T-helper 1 cell treated with Interleukin-12 subunit alpha and Interleukin-12 subunit beta and Interleukin-4 antibody, amounts not matched to agents 30 ng/mL and 1 ng/mL, for 36 hours (primary cell): ENCODE measurements at regions not wholly inside any gene's neighbourhood (a gene's known extent, or its start where the extent isn't known, plus 50 kb on each side); places are given as distances from the start of the nearest gene placed in this dataset.
"Not testable (repeated sequence)": the region's sequence is repeated elsewhere in the genome, so short reads cannot be mapped to it uniquely, and the experiment has no call there.

Source experiments
- intact Hi-C: fragments of 100-400 bp; cut with micrococcal nuclease; formaldehyde crosslinking; loops from one replicate; pipeline ENCODE4 v1.15.1; 2024

DNA sequence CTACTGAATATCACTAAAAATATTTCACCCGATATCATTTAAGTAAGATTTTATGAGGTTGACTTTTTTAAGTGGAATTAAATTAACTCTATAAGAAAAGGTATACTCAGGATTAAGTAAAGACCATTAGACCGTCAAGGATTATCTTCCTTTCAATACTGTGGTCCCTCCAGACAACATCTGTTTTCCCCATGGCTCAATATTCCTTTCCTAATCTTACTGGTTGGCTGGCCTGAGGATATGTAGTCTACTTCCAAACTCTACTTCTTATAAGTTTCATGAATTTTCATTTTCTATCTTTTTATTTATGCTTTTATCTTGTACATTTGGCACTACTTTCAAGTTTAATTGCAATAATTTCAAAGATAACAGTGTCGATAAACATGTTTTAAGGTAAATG is 725.4 kb downstream of the PCDH7 start:
- intact Hi-C loops, result no loop called here

DNA sequence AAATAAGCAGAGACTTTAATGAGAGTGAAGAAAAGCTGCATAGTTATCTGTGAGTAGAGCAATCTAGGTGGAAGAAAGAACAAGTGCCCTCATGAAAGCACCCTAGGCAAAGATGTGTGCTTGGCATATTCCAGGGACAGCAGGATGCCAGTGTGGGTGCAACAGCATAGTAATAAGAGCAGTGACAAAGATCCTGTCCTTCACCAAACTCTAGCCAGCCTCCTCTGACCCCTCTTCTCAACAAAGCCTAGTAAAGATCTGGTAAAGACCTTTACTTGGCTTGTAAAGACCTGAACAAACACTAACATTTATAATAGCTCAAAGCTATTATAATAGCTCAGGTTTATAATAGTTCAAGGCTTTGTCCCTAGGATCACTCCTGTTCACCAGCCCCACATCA is 735.4 kb downstream of the PCDH7 start:
- intact Hi-C loops, result no loop called here

DNA sequence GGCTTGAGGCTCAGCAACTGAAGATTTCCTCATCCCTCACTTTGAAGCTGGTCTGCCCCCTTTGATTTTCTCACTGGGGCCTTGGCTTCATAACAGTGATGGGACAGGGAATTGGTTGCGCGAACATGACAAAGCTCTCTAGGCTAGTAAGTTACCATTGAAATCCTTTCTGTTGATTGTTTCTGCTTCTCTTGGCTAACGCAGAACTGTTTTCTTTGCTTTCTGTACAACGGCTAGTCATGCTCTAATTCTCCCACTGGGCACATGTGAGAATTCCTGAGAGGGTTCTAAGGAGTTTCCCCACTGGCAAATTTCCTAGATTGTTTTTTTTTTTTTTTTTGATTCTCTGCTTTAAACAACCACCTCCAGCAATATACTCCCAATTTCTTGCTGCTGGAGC is 738.6 kb downstream of the PCDH7 start:
- intact Hi-C loops, result no loop called here

DNA sequence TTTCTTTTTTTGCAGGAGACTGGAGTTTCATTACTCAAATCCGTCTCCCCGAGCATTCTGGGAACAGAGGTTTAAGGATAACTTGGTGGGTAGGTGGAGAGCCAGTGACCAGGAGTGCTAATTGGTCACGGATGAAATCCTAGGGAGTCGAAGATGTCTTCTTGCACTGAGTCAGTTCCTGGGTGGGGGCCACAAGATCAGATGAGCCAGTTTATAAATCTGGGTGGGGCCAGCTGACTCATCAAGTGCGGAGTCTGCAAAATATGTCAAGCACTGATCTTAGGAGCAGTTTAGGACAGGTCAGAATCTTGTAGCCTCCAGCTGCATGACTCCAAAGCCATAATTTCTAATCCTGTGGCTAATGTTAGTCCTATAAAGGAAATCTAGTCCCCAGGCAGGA is 741.3 kb downstream of the PCDH7 start:
- intact Hi-C loops, result no loop called here

DNA sequence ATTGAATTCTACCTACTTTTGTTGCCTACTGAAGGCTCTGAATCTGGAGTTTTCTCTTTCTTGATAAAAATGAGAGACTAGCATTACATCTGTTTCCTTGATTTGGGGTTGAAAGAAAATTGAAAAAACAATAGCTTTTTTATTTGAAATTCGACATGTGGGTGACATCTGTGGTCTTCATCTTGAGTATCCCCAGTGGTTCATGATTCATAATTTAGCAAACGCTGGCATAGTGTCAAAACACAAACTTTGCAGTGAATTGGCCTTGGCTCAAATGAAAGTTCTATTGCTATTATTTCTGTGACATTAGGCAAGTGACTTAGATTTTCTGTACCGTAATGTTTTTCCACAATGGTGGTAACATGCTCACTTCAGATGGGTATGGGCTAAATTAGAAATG is 747.6 kb downstream of the PCDH7 start:
- intact Hi-C loops, result no loop called here

DNA sequence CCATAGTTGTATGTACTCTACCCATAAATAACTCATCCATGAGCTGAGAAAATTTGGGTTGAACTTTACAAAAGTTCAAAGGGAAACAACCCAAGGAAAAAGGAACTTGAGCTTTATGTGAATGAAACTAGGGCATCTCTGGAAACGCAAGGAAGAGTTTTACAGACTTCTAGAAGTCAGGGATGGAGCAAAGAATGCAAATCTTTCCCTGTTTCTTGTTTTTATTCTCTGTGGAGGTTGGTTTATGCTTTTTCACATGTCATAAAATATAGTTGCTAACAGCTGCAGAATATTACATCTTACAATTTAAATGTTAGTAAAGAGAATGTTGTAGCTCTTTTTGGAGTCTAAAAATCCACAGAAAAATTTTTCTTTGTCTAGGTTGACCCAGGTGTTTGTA is 754.1 kb downstream of the PCDH7 start:
- intact Hi-C loops, result no loop called here

DNA sequence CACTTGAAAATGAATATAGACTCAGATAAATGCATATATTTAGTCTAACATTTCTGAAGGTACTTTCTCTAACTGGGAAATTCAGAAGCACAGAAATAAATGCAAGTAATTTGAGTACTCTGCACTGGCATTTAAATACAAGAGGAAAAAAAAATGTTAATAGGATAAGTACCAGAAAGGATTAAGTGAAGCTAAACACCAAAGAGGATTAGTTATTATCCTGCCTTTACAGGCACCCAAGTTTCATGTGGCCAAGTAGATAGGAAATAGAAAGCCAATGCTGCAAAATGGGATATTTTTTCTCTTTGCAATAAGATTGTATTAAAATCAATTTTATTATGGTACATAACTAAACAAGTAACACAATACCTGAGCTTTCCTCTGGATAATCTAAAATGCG is 762.5 kb downstream of the PCDH7 start:
- intact Hi-C loops, result no loop called here

DNA sequence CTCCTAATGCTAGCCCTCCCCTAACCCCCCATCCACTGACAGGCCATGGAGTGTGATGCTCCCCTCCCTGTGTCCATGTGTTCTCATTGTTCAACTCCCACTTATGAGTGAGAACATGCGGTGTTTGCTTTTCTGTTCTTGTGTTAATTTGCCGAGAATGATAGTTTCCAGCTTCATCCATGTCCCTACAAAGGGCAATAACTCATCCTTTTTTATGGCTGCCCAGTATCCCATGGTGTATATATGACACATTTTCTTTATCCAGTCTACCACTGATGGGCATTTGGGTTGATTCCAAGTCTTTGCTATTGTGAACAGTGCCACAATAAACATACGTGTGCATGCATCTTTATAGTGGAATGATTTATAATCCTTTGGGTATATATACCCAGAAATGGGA is 779.0 kb downstream of the PCDH7 start:
- intact Hi-C loops, result not testable (repeated sequence)

DNA sequence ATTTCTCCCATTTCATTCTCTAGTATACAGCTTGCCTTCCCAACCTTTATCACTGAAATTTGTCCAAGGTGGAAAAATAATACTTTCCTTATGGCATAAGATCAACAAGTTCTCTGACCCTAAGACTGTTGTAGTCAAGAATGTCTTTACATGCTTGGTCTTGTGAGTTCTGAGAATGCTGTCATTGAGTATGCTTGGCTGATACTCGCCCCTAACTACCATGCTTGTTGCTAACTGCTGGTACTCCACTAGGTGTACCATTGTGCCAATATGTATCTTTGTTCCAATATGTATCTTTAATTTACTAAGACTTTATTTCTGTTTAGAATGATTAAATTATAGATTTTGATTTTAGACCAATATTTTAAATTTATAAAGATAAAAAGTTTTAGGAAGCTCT is 796.4 kb downstream of the PCDH7 start:
- intact Hi-C loops, result no loop called here

DNA sequence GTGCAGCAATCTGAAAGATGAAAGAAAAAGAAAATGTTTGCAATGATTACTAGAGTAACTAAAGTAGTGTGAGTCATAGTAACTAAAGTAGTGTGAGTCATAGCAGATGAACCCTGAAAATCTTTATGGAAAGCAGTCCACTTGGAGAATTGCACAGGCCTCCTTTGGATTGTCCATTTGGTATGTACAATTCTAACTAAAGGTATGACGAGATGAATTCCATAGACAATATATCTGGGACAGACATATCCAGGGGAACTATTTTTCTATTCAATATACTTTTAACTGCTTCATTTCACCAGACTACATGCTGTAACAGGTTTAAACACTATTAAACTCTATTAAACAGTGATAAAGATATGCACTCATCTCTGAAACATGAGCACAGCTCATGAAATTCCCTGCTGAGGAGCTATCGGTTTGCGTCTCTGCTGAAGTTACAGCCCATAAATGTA is 798.7 kb downstream of the PCDH7 start:
- intact Hi-C loops, result no loop called here

DNA sequence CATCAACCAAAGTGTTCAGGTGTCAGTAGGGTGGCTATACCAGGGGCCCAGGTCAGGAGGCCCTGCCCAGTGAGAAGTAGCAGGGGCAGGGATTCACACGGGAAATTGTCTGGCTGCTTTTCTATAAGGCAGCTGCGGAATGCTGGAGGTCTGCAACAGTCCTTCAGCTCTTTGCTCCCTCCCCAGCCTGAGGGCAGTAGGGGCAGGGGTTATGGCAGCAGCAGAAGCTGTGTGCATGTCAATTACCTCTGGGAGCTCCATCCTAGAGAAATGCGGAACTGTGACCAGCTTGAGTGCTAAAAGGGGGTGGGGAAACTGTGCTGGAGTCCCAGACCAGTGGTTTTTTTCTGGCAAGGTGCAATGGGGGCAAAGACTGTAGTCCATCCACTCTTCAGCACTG is 810.4 kb downstream of the PCDH7 start:
- intact Hi-C loops, result no loop called here

DNA sequence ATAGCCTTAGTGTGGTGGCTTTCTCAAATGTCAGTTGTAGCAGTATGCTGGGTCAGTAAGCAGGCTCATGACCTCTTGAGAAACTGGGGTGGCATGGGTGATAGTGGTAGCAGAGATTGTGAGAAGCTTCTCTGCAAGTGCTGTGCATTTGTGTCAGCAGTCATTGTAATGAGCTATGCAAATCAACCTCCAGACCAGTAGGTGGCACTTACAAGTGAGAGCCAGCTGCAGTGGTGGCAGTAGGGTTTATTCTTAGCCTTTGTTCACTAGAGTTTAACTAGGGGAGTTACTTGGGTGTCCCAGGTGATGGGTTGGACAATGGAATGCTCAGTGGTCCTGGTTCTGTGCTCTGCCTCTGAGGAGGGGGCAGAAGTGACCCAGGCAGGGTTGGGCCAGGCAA is 818.7 kb downstream of the PCDH7 start:
- intact Hi-C loops, result no loop called here

DNA sequence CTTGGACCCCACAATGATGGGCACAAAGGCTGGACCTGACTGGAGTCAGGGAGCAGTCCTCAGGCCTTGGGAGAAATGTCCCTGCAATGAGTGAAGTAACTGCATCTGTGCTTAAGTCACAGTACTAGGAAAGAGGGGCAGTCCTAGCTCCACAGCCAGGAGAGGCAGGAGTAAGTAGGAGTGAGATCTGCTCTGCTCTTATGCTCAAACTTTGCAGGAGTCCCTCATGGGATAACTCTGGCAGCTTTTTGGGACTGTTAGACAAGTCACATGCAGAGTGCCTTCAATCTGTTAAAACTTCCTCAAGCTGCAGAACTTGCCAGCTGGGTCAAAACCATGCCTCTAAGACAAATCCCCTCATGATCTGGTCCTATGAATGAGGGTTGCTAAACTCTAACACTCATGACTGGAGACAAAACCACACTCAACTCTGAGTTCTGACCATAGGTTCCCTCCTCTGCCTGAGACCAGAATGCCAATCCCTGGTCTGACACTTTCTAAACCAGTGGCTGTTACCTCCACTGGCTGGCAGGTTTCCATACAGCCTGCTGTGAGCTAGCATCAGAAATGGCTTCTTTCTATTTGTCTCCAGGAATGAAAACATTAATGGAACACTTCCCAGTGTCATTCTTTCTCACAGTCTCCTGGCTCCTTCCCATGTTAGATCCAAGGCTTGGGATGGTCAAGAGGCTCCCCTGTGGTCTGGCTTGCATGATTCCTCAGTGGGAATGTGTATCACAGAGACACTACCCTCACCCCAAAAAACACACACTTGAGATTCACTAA is 819.3 kb downstream of the PCDH7 start:
- intact Hi-C loops, result no loop called here

DNA sequence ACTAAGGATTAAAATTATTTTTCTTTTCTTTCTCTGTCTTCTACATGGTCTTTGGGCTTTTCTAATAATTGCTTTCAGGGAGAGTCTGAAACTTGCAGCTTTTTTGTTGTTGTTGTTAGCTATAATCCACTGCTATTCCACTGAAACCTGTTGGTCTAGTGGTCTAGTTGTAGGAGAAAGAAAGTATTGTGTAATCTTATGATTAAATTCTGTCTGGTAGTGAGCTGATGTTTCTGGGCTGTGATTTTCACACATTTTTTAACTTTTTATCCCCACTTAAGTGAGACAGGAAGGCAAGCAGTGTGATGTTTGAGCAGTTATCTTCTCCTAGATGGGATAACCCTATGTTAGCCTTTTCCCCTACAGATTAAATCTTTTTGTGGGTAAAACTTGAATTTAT is 825.2 kb downstream of the PCDH7 start:
- intact Hi-C loops, result no loop called here

DNA sequence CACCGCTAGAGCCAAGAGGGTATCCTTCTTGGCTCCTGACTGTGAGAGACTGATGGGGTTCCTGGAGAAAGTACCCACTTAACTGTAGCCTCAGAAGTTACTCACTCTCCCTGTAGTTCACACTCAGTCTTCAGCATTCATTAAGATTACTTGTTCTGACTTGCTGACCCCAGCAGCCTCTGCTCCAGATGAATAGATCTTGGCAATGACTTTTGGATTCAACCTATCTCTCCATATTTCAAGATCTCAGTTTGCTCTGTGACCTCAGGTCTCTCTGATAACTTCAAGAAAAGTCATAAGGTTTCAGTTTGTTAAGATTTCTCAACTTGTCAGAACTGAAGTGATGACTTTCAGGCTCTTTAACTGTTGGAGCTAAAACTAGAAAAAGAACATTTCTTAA is 825.6 kb downstream of the PCDH7 start:
- intact Hi-C loops, result no loop called here

DNA sequence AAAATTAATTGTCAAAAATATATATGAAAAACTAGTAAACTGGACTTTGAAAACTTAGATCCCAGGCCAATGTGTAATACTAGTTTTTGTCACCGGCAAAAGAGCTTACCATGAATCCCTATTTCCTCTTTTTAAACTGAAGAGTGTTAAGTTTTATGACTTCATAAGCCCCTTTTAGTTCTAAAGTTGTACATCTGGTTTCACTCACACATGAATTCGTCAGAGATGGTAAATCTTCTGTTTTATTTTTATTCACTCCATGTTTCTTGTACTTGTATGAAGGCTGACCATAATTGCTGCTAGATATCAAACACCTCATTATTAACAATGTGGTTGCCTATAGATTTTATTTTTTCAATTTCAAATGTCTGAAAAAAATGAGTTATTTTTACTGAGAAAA is 827.9 kb downstream of the PCDH7 start:
- intact Hi-C loops, result no loop called here

DNA sequence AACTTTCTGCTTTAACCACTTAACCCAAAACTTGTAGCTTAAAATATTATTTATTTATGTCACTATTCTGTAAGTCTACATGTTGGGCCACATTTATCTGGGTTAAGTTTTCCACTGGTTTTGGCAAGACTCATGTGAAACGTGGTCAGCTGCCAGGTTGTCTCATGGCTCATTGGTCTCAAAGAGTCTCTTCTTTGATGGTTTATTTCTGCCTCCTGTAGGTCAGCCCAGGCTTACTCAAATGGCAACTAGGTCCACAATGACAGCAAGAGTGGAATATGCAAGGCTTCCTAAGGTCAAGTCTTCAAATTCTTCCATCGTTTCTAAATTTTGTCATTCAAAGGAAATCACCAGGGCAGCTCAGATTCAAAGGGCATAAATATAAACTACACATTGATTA is 828.7 kb downstream of the PCDH7 start:
- intact Hi-C loops, result no loop called here

DNA sequence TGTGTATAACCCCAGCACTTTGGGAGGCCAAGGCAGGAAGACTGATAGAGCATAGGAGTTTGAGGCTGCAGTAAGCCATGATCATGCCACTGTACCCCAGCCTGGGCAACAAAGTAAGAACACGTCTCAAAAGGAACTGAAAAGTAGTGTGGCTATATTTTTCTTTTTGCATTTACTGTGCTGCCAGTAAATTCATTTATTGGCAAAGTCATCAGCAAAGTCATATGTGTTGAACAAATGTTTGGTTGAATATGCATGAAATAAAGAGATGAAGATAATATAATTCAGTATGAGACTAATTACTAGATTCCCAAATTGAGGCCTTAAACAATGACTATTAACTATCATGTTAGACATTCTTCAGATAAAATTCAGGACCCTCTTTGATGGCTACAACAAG is 829.1 kb downstream of the PCDH7 start:
- intact Hi-C loops, result no loop called here

DNA sequence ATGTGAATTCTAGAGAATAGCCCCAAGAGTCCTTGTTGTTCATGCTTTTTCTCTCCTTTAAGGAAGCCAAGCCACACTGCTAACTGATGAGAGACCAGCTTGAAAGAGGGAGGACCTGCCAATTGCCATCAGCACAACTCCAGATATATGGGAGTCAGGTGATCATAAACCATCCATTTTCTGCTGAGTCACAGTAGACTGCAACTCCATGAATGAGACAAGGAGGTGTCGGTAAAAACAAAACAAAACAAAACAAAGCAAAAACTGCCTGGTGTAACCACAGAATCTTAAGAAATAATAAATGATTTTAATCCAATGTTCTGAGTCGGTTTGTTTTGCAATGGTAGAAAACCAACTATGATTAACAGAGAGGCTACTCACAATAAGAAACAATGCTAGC is 837.3 kb downstream of the PCDH7 start:
- intact Hi-C loops, result no loop called here

DNA sequence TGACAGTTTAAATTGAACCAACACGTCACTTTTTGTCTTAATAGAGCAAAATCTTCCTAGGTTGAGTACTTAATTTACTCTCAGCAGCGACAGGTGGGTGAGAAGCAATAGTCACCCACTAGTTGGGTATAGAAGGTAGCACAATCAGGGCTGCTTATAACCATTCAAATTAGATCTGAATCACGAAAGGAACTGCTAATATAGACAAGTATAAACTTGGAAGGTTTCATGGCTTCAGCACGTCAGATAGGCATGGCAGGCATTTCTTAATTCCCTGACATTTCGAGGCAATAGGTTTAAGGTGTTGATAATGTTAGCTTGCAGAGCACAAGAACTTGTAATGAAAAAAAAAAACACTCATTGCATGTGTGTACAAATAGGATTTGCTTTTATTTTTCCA is 853.4 kb downstream of the PCDH7 start:
- intact Hi-C loops, result no loop called here

DNA sequence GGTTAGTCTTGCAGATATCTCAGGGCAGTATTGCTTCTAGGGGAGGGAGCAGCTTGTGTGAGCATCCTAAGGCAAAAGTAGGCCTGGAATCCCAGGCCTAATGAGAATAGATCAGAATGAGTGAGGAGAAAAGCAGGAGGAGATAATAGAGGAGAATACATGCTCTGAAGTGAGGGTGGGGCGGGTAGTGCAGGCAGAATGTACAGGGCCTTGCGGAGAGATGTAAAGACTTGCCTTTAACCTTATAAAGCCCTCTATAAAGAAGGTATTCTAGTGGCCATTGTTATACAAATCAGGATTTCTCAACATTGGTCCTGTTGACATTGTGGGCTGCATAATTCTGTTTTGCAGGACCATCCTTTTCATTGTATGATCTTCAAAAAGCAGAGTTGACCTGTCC is 855.3 kb downstream of the PCDH7 start:
- intact Hi-C loops, result no loop called here

DNA sequence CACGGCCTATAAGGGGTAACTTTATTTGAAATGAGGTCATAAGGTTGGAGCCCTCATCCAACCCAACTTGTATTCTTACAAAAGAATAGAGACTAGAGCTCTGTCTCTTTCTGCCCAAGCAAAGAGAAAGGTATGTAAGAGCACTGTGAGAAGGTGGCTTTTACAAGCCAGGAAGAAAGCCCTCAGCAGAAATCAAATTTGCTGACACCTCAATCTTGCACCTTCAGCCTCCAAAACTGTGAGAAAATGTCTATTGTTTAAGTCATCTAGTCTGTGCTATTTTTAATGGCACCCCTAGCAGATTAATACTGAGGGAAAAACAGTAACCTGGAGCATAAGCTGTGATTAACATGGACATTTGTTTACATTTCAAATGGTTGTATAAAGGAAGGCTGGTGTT is 860.7 kb downstream of the PCDH7 start:
- intact Hi-C loops, result no loop called here

DNA sequence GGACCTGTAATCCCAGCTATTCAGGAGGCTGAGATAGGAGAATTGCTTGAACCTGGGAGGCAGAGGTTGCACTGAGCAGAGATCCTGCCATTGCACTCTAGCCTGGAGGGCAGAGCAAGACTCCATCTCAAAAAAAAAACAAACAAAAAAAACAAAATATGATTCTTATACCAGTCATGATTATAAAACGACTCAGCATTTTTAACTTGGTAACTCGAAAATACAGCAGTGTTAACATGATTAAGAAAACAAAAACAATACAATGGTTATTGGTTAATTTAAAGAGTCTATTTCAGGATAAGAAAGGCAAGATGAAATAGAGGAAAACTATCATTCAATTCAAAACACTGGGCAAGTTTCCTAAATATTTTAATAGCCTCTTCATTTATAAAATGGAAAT is 865.3 kb downstream of the PCDH7 start:
- intact Hi-C loops, result no loop called here

DNA sequence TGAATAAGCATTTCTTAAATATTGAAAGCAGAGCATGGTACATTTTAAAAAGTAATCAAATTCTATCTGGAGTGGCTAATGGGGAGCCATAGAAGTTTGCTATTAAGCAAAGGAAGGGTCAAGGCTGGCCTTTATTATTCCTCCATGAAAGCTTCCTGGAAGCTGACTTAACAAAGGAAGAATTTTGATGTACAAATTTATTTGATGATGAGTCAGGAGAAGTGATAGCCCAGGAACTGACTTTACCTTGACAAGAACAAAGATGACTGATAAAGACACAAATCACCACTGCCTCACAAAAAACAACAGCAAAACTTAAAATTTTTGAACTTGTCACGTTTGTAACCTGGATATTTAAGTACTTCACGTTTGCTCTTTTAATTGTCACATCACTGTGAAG is 872.1 kb downstream of the PCDH7 start:
- intact Hi-C loops, result no loop called here
